GM19239 (cell line): ENCODE measurements at regions not wholly inside any gene's neighbourhood (a gene's known extent, or its start where the extent isn't known, plus 50 kb on each side); places are given as distances from the start of the nearest gene placed in this dataset.
"Not testable (repeated sequence)": the region's sequence is repeated elsewhere in the genome, so short reads cannot be mapped to it uniquely, and the experiment has no call there.

Source experiments
- DNase-seq: peaks from one replicate; pipeline ENCODE4 v3.0.0; 2011; ENCODE audit warnings: low spot score; ENCODE audit not compliant: insufficient read length
- FAIRE-seq: peaks from 2 replicates; lab custom pipeline; 2011; peaks lifted over from hg19 to GRCh38; lab: Jason Lieb, UNC

GRCh38 chr10:83702731-83703130, 436.6 kb upstream of the GHITM start:
- FAIRE-seq (no peak), DNase-seq (no peak)

GRCh38 chr10:83706120-83706519, 433.2 kb upstream of the GHITM start:
- DNase-seq (no peak), FAIRE-seq (no peak)

GRCh38 chr10:83706952-83707582, 432.2 kb upstream of the GHITM start:
- FAIRE-seq: no peak
- DNase-seq: no peak

GRCh38 chr10:83713423-83713822, 425.9 kb upstream of the GHITM start:
- DNase-seq (no peak), FAIRE-seq (no peak)

- DNase-seq (no peak), FAIRE-seq (no peak)
Observed at GRCh38 chr10:83723080-83723479, 416.2 kb upstream of the GHITM start.

GRCh38 chr10:83724471-83725241, 414.7 kb upstream of the GHITM start:
- DNase-seq (no peak), FAIRE-seq (no peak)

- FAIRE-seq: no peak
- DNase-seq: no peak
Observed at GRCh38 chr10:83725567-83725966, 413.7 kb upstream of the GHITM start.

- FAIRE-seq (no peak), DNase-seq (no peak)
Observed at GRCh38 chr10:83734278-83734677, 405.0 kb upstream of the GHITM start.

- FAIRE-seq (no peak), DNase-seq (no peak)
Observed at GRCh38 chr10:83736008-83736407, 403.3 kb upstream of the GHITM start.

GRCh38 chr10:83750604-83751003, 388.7 kb upstream of the GHITM start:
- no peak for FAIRE-seq

GRCh38 chr10:83753490-83753889, 385.8 kb upstream of the GHITM start:
- FAIRE-seq (no peak), DNase-seq (no peak)

More at GRCh38 chr10:83750604-83751003, 388.7 kb upstream of the GHITM start:
- no peak for DNase-seq

- FAIRE-seq: no peak
- DNase-seq: no peak
Observed at GRCh38 chr10:83754857-83755256, 384.5 kb upstream of the GHITM start.

GRCh38 chr10:83760142-83760541, 379.2 kb upstream of the GHITM start:
- DNase-seq (no peak), FAIRE-seq (no peak)

GRCh38 chr10:83764666-83765065, 374.6 kb upstream of the GHITM start:
- DNase-seq (no peak), FAIRE-seq (no peak)

- FAIRE-seq (no peak), DNase-seq (no peak)
Observed at GRCh38 chr10:83765731-83766130, 373.6 kb upstream of the GHITM start.

GRCh38 chr10:83769281-83769820, 370.0 kb upstream of the GHITM start:
- FAIRE-seq (no peak), DNase-seq (no peak)

GRCh38 chr10:83786701-83787100, 352.6 kb upstream of the GHITM start:
- not testable (repeated sequence) for FAIRE-seq, DNase-seq

- no peak for FAIRE-seq
Observed at GRCh38 chr10:83801983-83802382, 337.3 kb upstream of the GHITM start.

GRCh38 chr10:83806717-83807116, 332.6 kb upstream of the GHITM start:
- no peak for FAIRE-seq
- DNase-seq: no peak

More at GRCh38 chr10:83801983-83802382, 337.3 kb upstream of the GHITM start:
- DNase-seq: no peak

GRCh38 chr10:83809001-83809400, 330.3 kb upstream of the GHITM start:
- DNase-seq: no peak
- FAIRE-seq: no peak

GRCh38 chr10:83816942-83817341, 322.4 kb upstream of the GHITM start:
- FAIRE-seq: no peak
- DNase-seq: no peak
